Endothelial cell of umbilical vein (primary cell): ENCODE measurements at regions not wholly inside any gene's neighbourhood (a gene's known extent, or its start where the extent isn't known, plus 50 kb on each side); places are given as distances from the start of the nearest gene placed in this dataset.

Source experiments
- CTCF ChIP-seq, 2 donors: IDR thresholded peaks; 1 replicate in 1 of 2; 2 replicates in 1 of 2; pipeline ENCODE4 v1.5.1; 2011; ENCODE audit warnings: low read length in 2 of 2, mild to moderate bottlenecking in 2 of 2, moderate library complexity in 2 of 2, control low read depth in 1 of 2, inconsistent platforms in 1 of 2, low read depth in 1 of 2; ENCODE audit not compliant: insufficient read depth in 1 of 2; ENCODE audit errors: extremely low read depth in 1 of 2
- POLR2A ChIP-seq: IDR thresholded peaks from 2 replicates; pipeline ENCODE4 v1.6.1; 2012; ENCODE audit warnings: low read depth, mild to moderate bottlenecking, control low read depth, low read length
- POLR2AphosphoS5 ChIP-seq: IDR thresholded peaks from 2 replicates; pipeline ENCODE4 v1.6.1; 2012; ENCODE audit warnings: low read depth, mild to moderate bottlenecking, control low read depth, low read length, moderate library complexity; ENCODE audit not compliant: insufficient read depth

- TF ChIP-seq POLR2A = no peak
- no peak for TF ChIP-seq CTCF (IDR thresholded peaks at IDR 0.05; ENCODE audit: extremely low read depth in 1 of 2, insufficient read depth in 1 of 2, low read depth in 1 of 2, low read length in 2 of 2)
- TF ChIP-seq POLR2AphosphoS5 = no peak
Observed at GRCh38 chr2:114046866-114047435, 157.1 kb downstream of the ACTR3 start.
